ENCODE measurements at regions not wholly inside any gene's neighbourhood (a gene's known extent, or its start where the extent isn't known, plus 50 kb on each side); places are given as distances from the start of the nearest gene placed in this dataset.
"Not testable (repeated sequence)": the region's sequence is repeated elsewhere in the genome, so short reads cannot be mapped to it uniquely, and the experiment has no call there.

DNA sequence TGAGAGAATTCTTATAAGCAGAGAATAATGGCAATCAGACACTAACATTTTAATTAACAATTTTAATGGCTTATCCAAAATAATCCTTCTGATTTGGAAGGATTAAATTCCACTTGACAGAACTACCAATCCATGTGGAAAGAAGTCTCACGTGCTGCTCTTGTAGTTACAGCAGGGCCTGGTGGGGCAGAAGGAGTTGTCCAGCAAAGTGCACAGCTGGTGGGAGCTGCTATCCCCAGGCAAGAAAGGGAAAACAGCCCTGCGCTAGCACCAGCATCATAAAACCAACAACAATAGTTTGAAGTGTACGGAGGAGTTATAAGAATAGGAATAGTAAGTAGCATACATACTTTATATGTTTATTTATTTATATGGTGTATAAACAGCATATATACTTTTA lies 127.4 kb upstream of the TRIM2 start:
- no peak for DNase-seq (ENCODE audit: low read depth)

DNA sequence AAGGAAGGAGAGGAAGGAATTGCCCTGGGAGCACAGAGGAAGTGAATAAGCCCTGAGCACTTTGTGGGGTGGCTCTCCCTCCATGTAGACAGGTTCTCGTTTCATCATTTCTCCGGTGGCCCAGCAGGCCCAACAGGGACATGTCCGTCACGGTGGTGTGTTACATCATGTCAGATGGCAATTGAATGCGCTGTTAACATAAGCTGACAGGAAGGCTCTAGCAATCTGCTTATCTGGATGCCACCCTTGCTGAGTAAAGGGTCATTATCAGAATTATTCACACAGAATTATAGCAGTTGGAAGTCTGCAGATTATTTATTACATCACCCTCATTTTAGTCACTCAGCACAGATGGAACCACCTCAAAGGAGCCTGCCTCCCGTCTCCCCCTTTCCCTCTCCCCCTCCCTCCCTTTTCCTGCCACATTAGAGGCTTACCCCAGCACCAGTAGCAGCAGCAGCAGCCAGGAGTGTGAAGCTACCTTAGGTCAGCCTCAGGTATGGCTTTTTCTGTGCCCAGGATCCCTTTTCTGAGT lies 124.3 kb upstream of the TRIM2 start:
- peak; percentile 9 for DNase-seq (ENCODE audit: low read depth)

DNA sequence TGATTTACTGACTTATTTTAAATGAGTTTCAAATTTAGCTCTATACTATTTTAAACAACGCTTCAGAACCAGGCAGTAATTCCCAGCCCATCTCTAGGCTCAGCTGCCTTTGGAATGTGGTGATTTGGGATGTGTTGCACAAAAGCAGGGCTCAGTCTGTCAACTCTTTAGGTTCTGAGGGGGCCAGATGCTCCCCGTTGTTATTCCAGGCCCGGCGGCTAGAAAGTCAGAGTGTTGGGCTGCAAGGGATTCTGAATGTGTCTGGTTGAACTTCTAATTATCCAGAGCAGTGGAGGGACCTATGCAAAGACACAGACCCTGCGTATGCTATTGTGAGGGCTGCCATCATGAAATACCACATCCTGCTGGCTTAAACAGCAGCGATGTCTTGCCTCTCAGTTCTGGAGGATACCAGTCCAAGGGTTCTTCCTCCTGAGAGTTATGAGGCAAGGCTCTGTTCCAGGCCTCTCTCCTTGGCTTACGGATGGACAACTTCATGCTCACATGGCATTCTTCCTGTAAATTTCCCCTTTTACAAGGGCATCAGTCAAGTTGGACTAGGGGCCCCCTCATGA lies 123.2 kb upstream of the TRIM2 start:
- no peak for DNase-seq (ENCODE audit: low read depth)

DNA sequence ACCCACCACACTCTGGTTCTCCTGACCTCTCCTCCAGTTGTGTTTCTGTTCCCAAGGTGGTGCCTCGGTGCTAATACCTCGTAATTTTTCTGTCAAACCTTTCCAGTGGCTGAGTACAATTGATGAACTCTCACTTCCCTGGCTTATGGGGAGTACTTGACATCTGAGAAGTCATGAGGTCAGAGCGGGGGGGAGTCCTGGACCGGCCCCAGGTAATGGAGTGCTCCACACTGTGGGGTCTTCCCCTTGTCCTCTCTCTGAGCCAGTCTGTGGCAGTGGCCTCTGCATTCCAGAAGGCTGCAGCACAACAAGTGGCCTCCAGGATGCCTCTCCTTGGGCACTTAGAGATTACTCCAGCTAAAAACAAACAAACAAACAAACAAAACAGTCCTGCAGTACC lies 122.5 kb upstream of the TRIM2 start:
- no peak for DNase-seq (ENCODE audit: low read depth)

DNA sequence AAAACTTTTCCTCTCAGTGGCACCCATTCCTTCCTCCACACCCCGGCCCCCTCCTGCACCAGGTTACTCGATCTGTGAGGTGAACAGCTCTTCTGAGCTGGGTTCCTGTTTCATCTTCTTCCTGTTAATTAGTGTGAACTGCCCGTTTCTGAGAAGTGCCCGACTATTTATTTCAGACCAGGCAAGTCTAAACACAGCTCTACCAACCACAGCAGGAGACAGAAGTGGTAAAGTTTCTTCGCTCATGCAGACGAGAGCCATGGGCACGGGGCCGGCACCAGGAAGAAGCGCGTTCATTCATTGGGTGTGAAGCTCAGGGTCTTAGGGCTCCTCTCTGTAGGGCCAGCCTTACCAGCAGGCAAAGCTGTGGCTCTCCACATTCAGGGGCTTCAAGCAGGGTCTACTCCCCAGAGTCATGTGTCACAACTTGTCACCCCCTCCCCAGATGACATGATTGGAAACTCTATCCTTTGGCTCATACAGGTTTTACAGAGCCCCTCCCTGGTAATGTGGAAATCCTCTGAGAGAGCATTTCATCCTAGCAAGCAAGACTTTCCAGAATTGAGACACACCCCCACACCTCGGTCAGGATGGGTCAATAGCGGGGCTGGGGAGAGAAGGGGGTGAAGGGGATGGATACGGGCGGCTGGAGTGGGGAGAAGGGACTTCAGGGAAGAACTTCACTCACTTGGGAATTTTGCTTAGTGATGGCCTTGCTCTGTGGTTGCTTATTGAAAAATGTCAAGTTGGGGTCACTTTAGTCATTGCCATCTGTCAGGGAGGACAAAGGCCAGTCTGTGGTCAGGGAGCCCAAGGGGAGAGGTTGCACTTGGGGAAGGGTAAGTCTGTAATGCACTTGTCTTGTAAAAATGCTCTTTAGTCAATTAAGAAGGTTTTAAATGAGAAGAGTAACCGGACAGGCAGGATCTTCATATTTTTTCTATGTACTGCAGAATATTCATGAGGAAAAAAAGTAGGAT lies 121.6 kb upstream of the TRIM2 start:
- DNase-seq (ENCODE audit: low read depth) = no peak

DNA sequence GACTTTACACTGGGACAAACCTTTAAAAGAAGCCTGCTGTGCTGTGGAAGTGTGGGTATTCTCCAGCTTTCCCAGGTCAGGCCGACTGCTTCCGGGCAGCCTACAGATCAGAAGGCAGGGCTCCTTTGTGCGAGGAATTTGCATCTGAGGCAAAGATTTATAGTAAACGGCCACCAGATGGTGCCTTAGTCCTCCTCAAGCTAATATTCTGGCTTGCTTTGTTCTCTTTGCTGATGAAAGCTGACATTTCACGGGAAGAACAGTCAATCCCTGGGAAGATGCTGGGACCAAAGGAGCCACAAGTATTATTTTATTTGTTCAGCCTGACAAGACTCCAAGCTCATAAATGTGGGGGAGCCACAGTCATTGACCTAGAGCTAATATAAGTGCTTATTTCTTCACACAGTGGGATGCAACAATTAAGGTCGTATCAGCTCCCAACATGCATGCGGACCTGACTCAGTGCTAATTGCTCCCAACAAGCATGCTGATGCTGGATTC lies 120.7 kb upstream of the TRIM2 start:
- peak; percentile 84 for DNase-seq (ENCODE audit: low read depth)

DNA sequence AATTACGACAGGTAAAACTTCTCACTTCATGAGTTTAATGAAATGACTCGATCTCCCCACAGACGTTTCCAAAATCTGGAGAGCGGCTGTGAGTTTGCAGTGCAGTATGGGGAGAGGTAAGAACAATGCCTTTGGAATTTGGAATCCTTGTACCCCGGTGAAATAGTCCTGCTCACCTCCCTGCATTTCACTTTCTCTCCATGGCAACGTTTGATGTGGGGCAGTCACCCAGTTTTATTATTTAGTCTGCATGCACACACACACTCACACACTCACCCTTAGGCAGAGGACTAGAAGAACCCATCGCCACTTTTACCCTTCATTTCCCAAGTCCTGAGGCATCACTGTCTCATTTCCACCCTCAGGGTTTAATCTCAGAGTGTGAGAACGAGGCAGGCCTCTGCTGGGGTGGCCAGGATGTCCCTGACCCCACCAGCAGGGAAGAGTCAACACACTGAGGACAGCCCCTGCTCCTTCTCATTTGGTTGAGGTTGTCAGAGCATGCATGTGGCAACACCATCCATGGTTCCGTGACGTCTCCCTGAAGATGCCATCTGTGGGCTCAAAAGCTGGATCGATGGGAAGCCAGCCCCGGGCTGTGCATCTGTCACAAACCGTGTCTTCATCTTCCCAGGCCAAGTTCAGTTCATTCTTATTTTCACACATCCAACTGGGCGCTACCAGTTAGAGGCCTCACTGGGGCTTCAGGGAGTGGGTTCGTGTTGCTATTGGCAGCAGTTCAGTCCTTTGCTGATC lies 119.8 kb upstream of the TRIM2 start:
- DNase-seq (ENCODE audit: low read depth) = no peak

DNA sequence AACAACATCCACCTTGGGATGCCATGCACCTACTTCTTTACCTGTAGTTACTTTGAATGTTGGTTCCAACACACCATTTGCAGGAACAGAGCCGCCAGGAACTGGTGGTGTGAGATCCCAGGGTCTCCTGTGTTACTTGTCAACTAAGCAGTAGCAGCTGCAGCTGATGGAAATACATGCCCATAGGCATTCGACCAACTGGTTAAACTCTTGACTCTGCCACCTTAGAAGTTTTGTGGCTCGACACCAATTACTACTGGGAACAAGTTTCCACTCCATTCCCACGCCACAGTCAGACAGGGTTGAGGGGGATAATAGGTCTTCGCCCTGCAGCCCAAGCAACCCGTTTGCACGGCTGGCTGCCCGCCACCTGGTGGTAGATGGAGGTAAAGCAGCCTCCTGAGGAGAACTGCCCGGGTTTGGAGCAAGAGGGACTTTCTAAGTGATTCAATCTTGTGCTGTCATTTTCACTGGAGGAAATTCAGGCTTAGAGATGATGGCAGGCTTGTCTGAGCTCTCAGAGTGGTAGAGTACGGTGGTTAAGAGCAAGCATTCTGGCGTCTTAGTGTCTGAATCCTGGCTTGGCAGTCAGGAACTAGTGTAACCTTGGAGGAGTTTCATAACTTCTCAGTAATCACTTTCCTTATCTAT lies 119.1 kb upstream of the TRIM2 start:
- peak; percentile 94 for DNase-seq (ENCODE audit: low read depth)

DNA sequence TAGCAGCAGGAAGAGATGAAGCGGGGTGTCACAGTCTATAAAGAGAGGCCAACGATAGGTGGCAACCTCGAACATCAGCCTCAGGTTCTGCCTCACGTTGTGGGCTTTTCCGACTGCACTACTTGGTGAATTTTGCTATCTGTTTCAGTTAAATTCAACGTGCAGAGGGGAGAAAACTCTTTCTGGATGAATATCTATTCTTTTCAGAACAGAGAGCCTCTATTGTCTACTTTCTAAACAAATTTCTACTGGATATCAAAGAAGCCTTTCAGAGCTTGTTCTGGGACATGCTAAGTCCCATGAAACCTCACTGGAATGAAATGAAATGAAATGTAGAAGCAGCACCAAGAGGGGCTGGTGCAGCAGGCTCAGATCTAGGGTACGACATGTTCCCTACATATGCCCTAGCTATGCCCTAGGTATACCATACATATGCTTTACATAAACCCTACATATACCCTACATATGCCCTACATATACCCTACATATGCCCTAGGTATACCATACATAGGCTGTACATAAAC lies 116.5 kb upstream of the TRIM2 start:
- DNase-seq (ENCODE audit: low read depth) = no peak

DNA sequence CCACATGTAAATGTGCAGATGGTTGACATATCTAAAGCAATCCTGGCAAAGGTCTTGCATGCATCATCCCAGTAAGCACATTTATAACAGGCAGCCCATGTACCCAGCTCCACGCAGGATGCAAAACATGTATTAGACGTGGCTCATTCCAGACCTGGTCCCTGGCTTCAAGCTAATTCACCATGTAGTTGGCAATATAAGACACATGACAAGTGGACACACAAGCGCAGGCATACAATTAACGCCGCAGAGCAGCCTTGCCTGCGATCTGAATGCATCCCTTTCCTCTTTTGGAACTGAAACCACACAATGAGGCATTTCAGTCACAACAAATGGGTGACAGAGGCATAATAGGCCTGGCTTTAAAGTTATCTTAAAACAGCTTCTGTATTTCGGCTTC lies 114.5 kb upstream of the TRIM2 start:
- no peak for DNase-seq (ENCODE audit: low read depth)

DNA sequence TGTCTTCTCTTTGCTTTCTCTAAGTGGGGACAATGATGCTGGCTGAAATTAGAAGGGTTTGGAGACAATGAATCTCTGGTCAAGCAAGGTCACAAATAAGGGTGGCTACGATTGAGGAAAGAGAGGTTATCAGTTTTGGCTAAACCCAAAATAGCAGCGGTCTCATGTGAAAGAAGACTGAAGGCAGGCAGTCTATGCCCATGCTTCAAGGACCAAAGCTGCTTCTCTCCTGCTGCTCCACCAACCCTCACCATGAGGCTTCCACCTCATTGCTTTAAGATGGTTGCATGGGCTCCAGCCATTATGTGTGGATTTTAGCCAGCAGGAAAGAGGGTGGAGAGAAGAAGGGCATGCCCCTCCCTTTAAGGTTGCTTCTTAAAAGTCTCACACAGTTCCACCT lies 114.1 kb upstream of the TRIM2 start:
- no peak for DNase-seq (ENCODE audit: low read depth)

DNA sequence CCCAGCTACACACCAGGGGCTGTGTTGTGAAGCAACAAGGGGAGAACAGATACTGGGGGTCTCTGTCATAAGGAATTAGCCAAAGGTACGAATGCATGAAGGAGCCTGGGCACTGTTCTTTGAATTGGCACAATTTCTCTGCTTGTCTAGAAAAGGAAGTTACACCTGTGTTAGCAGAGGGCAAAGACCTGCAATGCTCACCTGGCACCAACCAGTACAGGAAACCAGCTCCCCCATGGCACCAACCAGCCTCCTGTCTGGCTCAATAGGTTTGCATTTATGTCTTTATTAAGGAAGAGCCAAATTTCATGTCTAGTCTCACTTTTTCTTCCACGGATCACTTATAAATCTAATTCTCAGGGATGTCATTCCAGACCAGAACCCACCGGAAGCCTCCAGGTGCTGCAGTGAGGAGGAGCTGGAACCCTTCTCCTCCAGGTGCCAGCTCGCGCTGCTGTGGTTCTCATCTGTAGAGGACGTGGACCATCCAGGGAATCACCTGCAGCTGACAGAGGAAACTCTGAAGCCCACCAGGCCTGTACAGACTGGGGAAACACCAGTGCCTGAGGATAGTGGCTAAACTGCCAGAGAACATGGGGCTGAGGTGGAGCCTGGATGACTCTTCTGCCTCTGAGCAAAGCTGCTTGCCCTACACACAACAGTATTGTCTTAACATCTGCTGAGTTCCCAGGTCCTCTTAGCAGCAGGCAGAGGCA lies 113.4 kb upstream of the TRIM2 start:
- no peak for DNase-seq (ENCODE audit: low read depth)

DNA sequence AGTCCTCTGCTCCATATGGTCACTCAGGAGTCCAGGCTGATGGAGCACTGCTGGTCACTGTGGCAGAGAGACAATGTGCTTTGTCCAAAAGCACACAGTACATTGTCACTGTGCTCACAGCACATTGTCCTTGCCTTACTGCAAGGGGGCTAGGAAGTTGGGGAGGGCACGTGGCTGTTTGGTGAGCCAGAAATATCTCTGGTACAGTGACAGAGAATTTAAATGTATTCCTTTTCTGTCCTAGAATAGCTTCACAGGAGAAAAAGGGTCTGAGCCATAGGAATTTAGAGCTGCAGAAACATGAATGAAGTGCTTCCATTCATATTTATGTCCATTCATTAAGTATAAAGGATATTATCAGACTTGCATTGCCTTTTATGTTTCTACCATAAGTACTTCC lies 110.8 kb upstream of the TRIM2 start:
- DNase-seq (ENCODE audit: low read depth) = no peak

DNA sequence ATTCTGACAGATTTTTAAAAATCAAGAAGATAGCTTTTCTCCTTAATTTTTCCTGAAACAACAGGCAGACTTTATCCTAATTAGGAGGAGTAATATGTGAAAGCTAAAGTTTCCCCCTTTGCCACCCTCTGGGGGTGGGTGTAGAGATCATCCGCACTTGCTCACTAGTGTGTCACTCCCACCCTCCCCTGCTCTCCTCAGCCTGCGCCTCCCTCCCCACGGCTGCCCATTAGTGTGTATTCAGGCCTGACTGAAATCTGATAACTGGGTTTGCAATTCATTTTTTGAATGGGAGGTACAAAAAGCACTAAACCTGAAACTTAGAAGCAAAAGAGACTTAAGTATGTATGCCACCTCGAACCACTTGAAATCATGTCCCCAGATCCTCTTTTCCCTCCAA lies 110.4 kb upstream of the TRIM2 start:
- no peak for DNase-seq (ENCODE audit: low read depth)

DNA sequence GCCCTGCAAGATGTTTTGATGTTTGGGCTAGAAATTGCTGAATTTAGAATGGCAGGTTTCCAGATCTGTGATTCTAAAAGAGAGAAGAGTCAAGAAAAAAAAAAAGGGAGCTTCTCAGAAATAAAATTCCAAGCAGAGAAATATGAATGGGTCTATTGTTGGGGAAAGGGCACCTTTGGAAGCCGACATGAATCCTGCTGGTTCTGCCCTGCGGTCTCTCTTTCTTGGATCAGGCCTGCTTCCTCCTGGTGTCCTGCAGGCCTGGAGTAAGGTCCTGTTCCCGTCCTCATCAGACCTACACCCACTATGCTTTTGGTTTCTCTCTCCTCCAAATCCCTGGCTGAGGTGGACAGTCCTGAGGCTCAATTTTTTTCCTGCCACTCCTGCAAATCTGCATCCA lies 109.8 kb upstream of the TRIM2 start:
- DNase-seq (ENCODE audit: low read depth) = no peak

DNA sequence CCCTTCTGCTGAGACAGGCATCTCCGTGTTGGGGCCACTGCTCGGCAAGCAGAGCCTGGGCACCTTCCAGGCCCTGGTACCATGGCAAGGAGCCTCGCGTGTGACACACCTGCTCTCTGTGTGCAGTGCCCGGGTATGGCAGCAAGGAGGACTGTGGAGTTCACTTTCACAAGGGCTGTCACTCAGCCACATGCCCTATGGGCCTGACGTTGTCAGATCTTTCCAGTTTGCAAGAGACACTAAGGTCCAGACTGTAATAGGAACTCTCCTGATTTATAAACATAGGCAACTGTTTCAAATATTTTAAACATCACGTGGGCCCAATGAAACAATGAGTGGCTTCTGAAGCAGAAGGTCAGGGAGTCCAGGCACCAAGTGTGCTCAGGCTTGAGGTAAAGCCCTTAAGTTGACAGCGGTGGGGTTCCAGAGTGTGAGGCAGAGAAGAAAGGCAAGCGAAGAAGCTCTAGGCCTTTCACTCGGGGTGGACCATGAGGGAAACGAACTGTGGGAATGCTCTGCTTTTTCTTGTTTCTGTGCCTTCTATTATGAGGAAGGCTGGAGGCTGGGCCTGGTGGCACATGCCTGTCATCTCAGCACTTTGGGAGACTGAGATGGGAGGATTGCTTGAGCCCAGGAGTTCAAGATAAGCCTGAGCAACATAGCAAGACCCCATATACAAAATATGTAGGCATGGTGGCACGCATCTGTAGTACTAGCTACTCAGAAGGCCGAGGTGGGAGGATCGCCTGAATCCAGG lies 108.6 kb upstream of the TRIM2 start:
- no peak for DNase-seq (ENCODE audit: low read depth)

DNA sequence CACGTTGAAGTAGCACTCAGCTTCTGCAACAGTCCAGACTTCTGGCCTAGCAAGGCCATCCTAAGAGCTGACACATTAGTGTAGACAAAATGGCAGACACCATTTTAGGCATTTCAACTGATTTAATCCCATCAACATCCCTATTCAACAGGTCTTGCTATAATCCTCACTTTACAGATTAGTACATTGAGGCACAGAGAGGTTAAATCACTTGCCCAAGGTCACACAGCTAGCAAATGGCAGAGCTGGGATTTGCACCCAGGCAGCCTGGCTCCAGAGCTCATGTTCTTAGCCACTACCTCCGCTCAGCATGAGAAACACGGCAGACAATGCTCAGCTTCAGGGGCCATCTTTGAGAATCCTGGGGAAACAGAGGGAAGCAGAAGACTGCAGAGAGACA lies 107.9 kb upstream of the TRIM2 start:
- DNase-seq (ENCODE audit: low read depth) = no peak

DNA sequence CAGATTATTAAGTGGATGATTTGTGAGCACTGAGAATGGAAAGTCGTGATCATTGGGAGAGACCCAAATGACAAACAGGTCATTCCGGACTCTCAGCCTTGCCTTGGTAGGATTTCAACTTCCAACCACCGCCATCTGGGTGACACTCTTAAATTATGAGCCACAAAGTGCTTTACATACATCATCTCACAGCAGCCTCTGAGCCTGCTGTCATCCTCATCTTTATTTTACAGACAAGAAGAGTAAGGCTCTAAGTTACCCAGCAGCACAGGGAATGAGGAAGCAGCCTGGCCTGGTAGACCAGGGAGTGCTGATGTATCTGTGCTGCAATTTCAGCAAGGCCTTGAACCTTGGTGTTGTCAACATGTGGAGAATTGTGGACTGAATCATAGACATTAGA lies 105.8 kb upstream of the TRIM2 start:
- DNase-seq (ENCODE audit: low read depth) = no peak

DNA sequence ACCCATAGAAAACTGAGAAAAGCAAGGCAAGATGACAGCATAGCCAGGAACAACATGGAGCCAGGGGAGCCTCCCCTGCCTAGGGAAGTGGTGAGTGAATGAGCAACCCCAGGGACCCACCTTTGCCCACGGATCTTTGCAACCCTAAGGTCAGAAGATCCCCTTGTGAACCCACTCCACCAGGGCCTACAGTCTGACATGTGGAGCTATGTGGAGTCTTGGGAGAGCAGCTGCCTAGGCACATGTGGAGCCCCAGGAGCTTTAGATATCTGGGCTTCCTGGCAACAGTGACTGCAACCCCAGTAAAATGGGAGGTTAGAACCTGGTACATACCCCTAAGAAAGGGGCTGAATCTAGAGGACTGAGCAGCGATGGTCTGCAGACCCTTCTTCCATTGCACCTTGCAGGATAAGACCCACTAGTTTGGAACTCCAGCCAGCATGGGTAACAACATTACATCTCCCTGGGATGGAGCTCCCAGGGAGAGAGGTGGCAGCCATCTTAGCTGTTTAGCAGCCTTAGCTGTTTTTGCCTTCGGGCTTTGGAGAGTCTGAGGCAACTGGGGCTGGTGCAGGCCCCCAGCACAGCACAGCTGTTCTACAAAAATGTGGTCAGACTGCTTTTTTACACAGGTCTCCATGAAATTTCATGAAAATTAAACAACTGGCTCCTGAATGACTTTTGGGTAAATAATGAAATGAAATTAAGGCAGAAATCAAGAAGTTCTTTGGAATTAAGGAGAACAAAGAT lies 104.7 kb upstream of the TRIM2 start:
- DNase-seq (ENCODE audit: low read depth) = no peak

DNA sequence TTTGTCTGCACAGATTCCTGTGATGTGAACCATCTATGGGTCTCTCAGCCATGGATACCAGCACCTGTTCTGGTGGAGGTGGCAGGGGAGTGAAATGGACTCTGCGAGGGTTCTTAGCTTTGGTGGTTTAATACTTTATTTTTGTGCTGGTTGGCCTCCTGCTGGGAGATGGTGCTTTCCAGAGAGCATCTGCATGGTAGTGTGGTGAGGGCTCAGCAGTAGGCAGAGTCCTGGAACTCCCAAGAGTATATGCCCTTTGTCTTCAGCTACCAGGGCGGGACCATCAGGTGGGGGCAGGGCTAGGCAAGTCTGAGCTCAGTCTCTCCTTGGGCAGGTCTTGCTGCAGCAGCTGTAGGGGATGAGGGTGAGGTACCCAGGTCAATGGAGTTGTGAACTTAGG lies 97.5 kb upstream of the TRIM2 start:
- not testable (repeated sequence) for DNase-seq (ENCODE audit: low read depth)

Measured in amniotic epithelial cell (primary cell).